Tibial nerve (tissue), 4 donors: ENCODE measurements at regions not wholly inside any gene's neighbourhood (a gene's known extent, or its start where the extent isn't known, plus 50 kb on each side); places are given as distances from the start of the nearest gene placed in this dataset.

ENCODE experiments used
- CTCF ChIP-seq, 5 experiments: fragments of 200-600 bp in 3 of 5; fragments of 450-650 bp in 2 of 5; sonication (generic) in 3 of 5; IDR thresholded peaks; one replicate each; pipeline ENCODE4 v1.5.1; 2016 to 2019; ENCODE audit warnings: antibody characterized with exemption in 5 of 5, mild to moderate bottlenecking in 3 of 5, moderate library complexity in 2 of 5
- EP300 ChIP-seq, 2 donors: sonication (generic); formaldehyde crosslinking; IDR thresholded peaks; one replicate each; pipeline ENCODE4 v1.6.1; 2017; ENCODE audit warnings: antibody characterized with exemption in 2 of 2, mild to moderate bottlenecking in 1 of 2

- no peak for TF ChIP-seq CTCF (IDR thresholded peaks at IDR 0.05)
- no peak for TF ChIP-seq EP300 (IDR thresholded peaks at IDR 0.05)
These were observed 925.0 kb upstream of the GYPC start for GRCh38 chr2:125730921-125731320.
